Neuronal stem cell (in vitro differentiated cells): ENCODE measurements at regions not wholly inside any gene's neighbourhood (a gene's known extent, or its start where the extent isn't known, plus 50 kb on each side); places are given as distances from the start of the nearest gene placed in this dataset.

Experiments used
- DNase-seq: peaks from one replicate; pipeline ENCODE4 v3.0.0-alpha.2; 2013; ENCODE audit warnings: low spot score
- H2AFZ ChIP-seq: one replicate; pipeline ENCODE4 v1.6.1; 2013; ENCODE audit warnings: mild to moderate bottlenecking, low read length, inconsistent platforms
- H2AK5ac ChIP-seq: 2 replicates; pipeline ENCODE4 v1.6.1; 2013; ENCODE audit warnings: low read depth, mild to moderate bottlenecking, inconsistent platforms, low read length, moderate library complexity, mixed read lengths
- H2BK120ac ChIP-seq: 2 replicates; pipeline ENCODE4 v1.6.1; 2013; ENCODE audit warnings: low read depth, mild to moderate bottlenecking, inconsistent platforms, low read length, moderate library complexity, mixed read lengths
- H2BK12ac ChIP-seq: one replicate; pipeline ENCODE4 v1.6.1; 2013; ENCODE audit warnings: low read length, inconsistent platforms
- H2BK15ac ChIP-seq: 2 replicates; pipeline ENCODE4 v1.6.1; 2013; ENCODE audit warnings: mild to moderate bottlenecking, low read length, inconsistent platforms, mixed read lengths
- H2BK5ac ChIP-seq: one replicate; pipeline ENCODE4 v1.6.1; 2013; ENCODE audit warnings: inconsistent platforms, mild to moderate bottlenecking, low read length, moderate library complexity
- H3K14ac ChIP-seq: one replicate; pipeline ENCODE4 v1.6.1; 2013; ENCODE audit warnings: low read length, inconsistent platforms
- H3K18ac ChIP-seq: 2 replicates; pipeline ENCODE4 v1.6.1; 2013; ENCODE audit warnings: low read length, inconsistent platforms
- H3K23ac ChIP-seq: 2 replicates; pipeline ENCODE4 v1.6.1; 2013; ENCODE audit warnings: low read depth, mild to moderate bottlenecking, mixed read lengths, low read length, inconsistent platforms; ENCODE audit not compliant: poor library complexity
- H3K27ac ChIP-seq: replicated peaks from 3 replicates; pipeline ENCODE4 v1.5.1; 2013; ENCODE audit warnings: low read length, inconsistent platforms
- H3K27me3 ChIP-seq, 3 experiments: 2 replicates each; pipeline ENCODE4 v1.6.1; 2013; ENCODE audit warnings: low read length in 3 of 3, mild to moderate bottlenecking in 2 of 3, inconsistent platforms in 1 of 3, low read depth in 1 of 3, mixed read lengths in 1 of 3, moderate library complexity in 1 of 3; ENCODE audit not compliant: control insufficient read depth in 3 of 3, insufficient read depth in 3 of 3
- H3K36me3 ChIP-seq, 2 donors: replicated peaks in 1 of 2; 2 replicates each; pipeline ENCODE4 v1.6.1; 2013; ENCODE audit warnings: low read length in 2 of 2; ENCODE audit not compliant: control insufficient read depth in 2 of 2, insufficient read depth in 2 of 2
- H3K4ac ChIP-seq: 2 replicates; pipeline ENCODE4 v1.6.1; 2013; ENCODE audit warnings: inconsistent platforms, mild to moderate bottlenecking, low read length, moderate library complexity
- H3K4me1 ChIP-seq, 2 donors: 1 replicate in 1 of 2; 2 replicates in 1 of 2; pipeline ENCODE4 v1.6.1; 2013; ENCODE audit warnings: low read length in 2 of 2, low read depth in 1 of 2; ENCODE audit not compliant: control insufficient read depth in 2 of 2, insufficient read depth in 1 of 2
- H3K4me2 ChIP-seq: one replicate; pipeline ENCODE4 v1.6.1; 2013; ENCODE audit warnings: mild to moderate bottlenecking, low read length, inconsistent platforms; ENCODE audit not compliant: insufficient read depth, poor library complexity, severe bottlenecking
- H3K4me3 ChIP-seq, 2 donors: 2 replicates each; pipeline ENCODE4 v1.5.1; 2013; ENCODE audit warnings: low read length in 2 of 2, mild to moderate bottlenecking in 2 of 2, inconsistent platforms in 1 of 2, moderate library complexity in 1 of 2
- H3K79me1 ChIP-seq: one replicate; pipeline ENCODE4 v1.6.1; 2013; ENCODE audit warnings: low read depth, mild to moderate bottlenecking, inconsistent platforms, low read length, moderate library complexity
- H3K9ac ChIP-seq: one replicate; pipeline ENCODE4 v1.6.1; 2013; ENCODE audit warnings: mild to moderate bottlenecking, low read depth, low read length, inconsistent platforms; ENCODE audit not compliant: poor library complexity
- H3K9me3 ChIP-seq, 2 donors: replicated peaks in 1 of 2; 2 replicates each; pipeline versions ENCODE3 to v1.6.1; 2013; ENCODE audit warnings: low read length in 2 of 2, mild to moderate bottlenecking in 2 of 2, inconsistent platforms in 1 of 2, low read depth in 1 of 2, mixed read lengths in 1 of 2, moderate library complexity in 1 of 2; ENCODE audit not compliant: control insufficient read depth in 2 of 2, insufficient read depth in 1 of 2
- H4K8ac ChIP-seq: one replicate; pipeline ENCODE4 v1.6.1; 2013; ENCODE audit warnings: low read depth, mild to moderate bottlenecking, inconsistent platforms, low read length, moderate library complexity
- H4K91ac ChIP-seq: one replicate; pipeline ENCODE4 v1.6.1; 2013; ENCODE audit warnings: low read length, low read depth, mild to moderate bottlenecking, inconsistent platforms; ENCODE audit not compliant: poor library complexity
- WGBS, 2 donors: extraction: QIAGEN DNeasy Blood & Tissue Kit; methylation state at CpG; one replicate each; pipeline ENCODE4 v1.1.7; 2013; ENCODE audit warnings: missing lambda C conversion rate in 2 of 2, mixed read lengths in 1 of 2; ENCODE audit not compliant: insufficient read length in 2 of 2, insufficient replicate concordance in 1 of 2; ENCODE audit errors: extremely low coverage in 2 of 2; 5-methylcytosine and 5-hydroxymethylcytosine counted together

- no peak overlapping the region for H2BK120ac ChIP-seq
- H2AFZ ChIP-seq: no peak overlapping the region
- no peaks in the 10 kb centered on the region for H3K36me3 ChIP-seq
- no peak overlapping the region for H3K4ac ChIP-seq
- DNase-seq: no peak
- peaks cover 6 to 7% of the 10 kb centered on the region in 2 donors for H3K9me3 ChIP-seq
- H3K27me3 ChIP-seq: peaks cover 0 to 3% (median 0%) of the 10 kb centered on the region in 3 experiments
- H2BK5ac ChIP-seq: no peak overlapping the region
- H3K9ac ChIP-seq: no peak overlapping the region
- no peak overlapping the region for H4K8ac ChIP-seq
- no peak overlapping the region for H3K14ac ChIP-seq
- no peak overlapping the region for H3K4me3 ChIP-seq
- no peak overlapping the region for H3K4me2 ChIP-seq
- no peak overlapping the region for H4K91ac ChIP-seq
- H2AK5ac ChIP-seq: no peak overlapping the region
- no peak overlapping the region for H2BK15ac ChIP-seq
- peaks cover 1% of the 10 kb centered on the region in 2 donors for H3K4me1 ChIP-seq
- no peaks in the 10 kb centered on the region for H3K79me1 ChIP-seq
- no peak overlapping the region for H3K27ac ChIP-seq
- no CpG with 5 or more reads among the region's 4 CpGs for WGBS, 2 donors
- no peak overlapping the region for H3K18ac ChIP-seq
- no peak overlapping the region for H2BK12ac ChIP-seq
- H3K23ac ChIP-seq: no peak overlapping the region
Observed at GRCh38 chr10:47156873-47157272, 143.1 kb upstream of the GDF10 start.

- no peaks in the 10 kb centered on the region for H3K36me3 ChIP-seq
- H3K9ac ChIP-seq: no peak overlapping the region
- no peak overlapping the region for H2BK15ac ChIP-seq
- no peak overlapping the region for H4K8ac ChIP-seq
- no peak overlapping the region for H3K4me3 ChIP-seq
- no peak overlapping the region for H3K4me2 ChIP-seq
- no peak overlapping the region for H2BK5ac ChIP-seq
- H2BK120ac ChIP-seq: no peak overlapping the region
- H3K4me1 ChIP-seq: peaks cover 0 to 1% of the 10 kb centered on the region in 2 donors
- no peak overlapping the region for H2BK12ac ChIP-seq
- no CpG with 5 or more reads among the region's 10 CpGs for WGBS, 2 donors
- no peak overlapping the region for H3K27ac ChIP-seq
- no peak overlapping the region for H3K23ac ChIP-seq
- no peak overlapping the region for H2AK5ac ChIP-seq
- H3K18ac ChIP-seq: no peak overlapping the region
- peaks cover 4 to 7% of the 10 kb centered on the region in 2 donors for H3K9me3 ChIP-seq
- no peak overlapping the region for H3K14ac ChIP-seq
- H4K91ac ChIP-seq: no peak overlapping the region
- DNase-seq: no peak
- no peak overlapping the region for H2AFZ ChIP-seq
- peaks cover 0 to 3% (median 0%) of the 10 kb centered on the region in 3 experiments for H3K27me3 ChIP-seq
- H3K79me1 ChIP-seq: no peaks in the 10 kb centered on the region
- no peak overlapping the region for H3K4ac ChIP-seq
Observed at GRCh38 chr10:47158116-47159071, 141.6 kb upstream of the GDF10 start.

- H3K27ac ChIP-seq: no peak overlapping the region
- no peak for DNase-seq
- no peak overlapping the region for H3K18ac ChIP-seq
- no peak overlapping the region for H2AK5ac ChIP-seq
- no peak overlapping the region for H3K4me2 ChIP-seq
- no peak overlapping the region for H2AFZ ChIP-seq
- H3K27me3 ChIP-seq: peaks cover 0 to 3% (median 0%) of the 10 kb centered on the region in 3 experiments
- H2BK15ac ChIP-seq: no peak overlapping the region
- peaks cover 3 to 7% of the 10 kb centered on the region in 2 donors for H3K9me3 ChIP-seq
- no peak overlapping the region for H4K8ac ChIP-seq
- H3K4ac ChIP-seq: no peak overlapping the region
- no peak overlapping the region for H3K9ac ChIP-seq
- H3K4me1 ChIP-seq: peaks cover 0 to 4% of the 10 kb centered on the region in 2 donors
- no peak overlapping the region for H3K14ac ChIP-seq
- WGBS, 2 donors: no CpG with 5 or more reads among the region's 7 CpGs
- H3K4me3 ChIP-seq: no peak overlapping the region
- H3K79me1 ChIP-seq: no peaks in the 10 kb centered on the region
- H4K91ac ChIP-seq: no peak overlapping the region
- H2BK5ac ChIP-seq: no peak overlapping the region
- H2BK120ac ChIP-seq: no peak overlapping the region
- H3K23ac ChIP-seq: no peak overlapping the region
- H3K36me3 ChIP-seq: no peaks in the 10 kb centered on the region
- no peak overlapping the region for H2BK12ac ChIP-seq
Observed at GRCh38 chr10:47159361-47160260, 140.4 kb upstream of the GDF10 start.
